ENCODE measurements at regions not wholly inside any gene's neighbourhood (a gene's known extent, or its start where the extent isn't known, plus 50 kb on each side); places are given as distances from the start of the nearest gene placed in this dataset.

- ChIA-PET CTCF (no interaction called here), POLR2A (no interaction called here)
- no peaks in the 10 kb centered on the region for H3K9me3 ChIP-seq (replicated peaks; ENCODE audit: control insufficient read depth, insufficient read depth, low read length)
- H3K36me3 ChIP-seq (ENCODE audit: control insufficient read depth in 2 of 2, extremely low read depth in 1 of 2, insufficient read depth in 2 of 2, low read length in 2 of 2), result no peaks in the 10 kb centered on the region
- no peak for DNase-seq (ENCODE audit: low read depth, low spot score)
- no peaks in the 10 kb centered on the region for H3K9me1 ChIP-seq (replicated peaks; ENCODE audit: control insufficient read depth, extremely low read depth, insufficient read depth, low read length)
- FAIRE-seq, result no peak
- no peaks in the 10 kb centered on the region for H3K79me2 ChIP-seq (ENCODE audit: control insufficient read depth, insufficient read depth, low read length)
- intact Hi-C loops (cut with micrococcal nuclease) (no loop called here), dilution Hi-C loops (cut with MboI; ENCODE audit: extremely low pct_ligation_motif_present, low sequenced_read_pairs) (no loop called here)
- H3K27me3 ChIP-seq (ENCODE audit: control insufficient read depth in 2 of 2, insufficient read depth in 2 of 2, low read length in 2 of 2), result no peaks in the 10 kb centered on the region
- H3K4me3 ChIP-seq (replicated peaks in 1 of 3; ENCODE audit: insufficient read depth in 1 of 3, low read depth in 1 of 3, low read length in 3 of 3), result no peak overlapping the region
- TF ChIP-seq MYC (IDR thresholded peaks at IDR 0.05; ENCODE audit: low read depth, low read length) (no peak), CTCF (IDR thresholded peaks at IDR 0.05; ENCODE audit: extremely low read depth in 1 of 2, insufficient read depth in 1 of 2, low read depth in 1 of 2, low read length in 2 of 2) (no peak), POLR2AphosphoS5 (IDR thresholded peaks at IDR 0.05; ENCODE audit: insufficient read depth, low read depth, low read length) (no peak), EZH2 (IDR thresholded peaks at IDR 0.05; ENCODE audit: borderline replicate concordance, low read depth, low read length, severe bottlenecking) (no peak), FOS (IDR thresholded peaks at IDR 0.05; ENCODE audit: borderline replicate concordance, insufficient read depth, low read length) (no peak), JUN (IDR thresholded peaks at IDR 0.05; ENCODE audit: borderline replicate concordance, insufficient read depth, insufficient read length, low read depth) (no peak), GATA2 (IDR thresholded peaks at IDR 0.05; ENCODE audit: insufficient read depth, insufficient read length, low read depth, low read length) (no peak), POLR2A (IDR thresholded peaks at IDR 0.05; ENCODE audit: low read depth, low read length) (no peak)
- TF ChIP-seq, protein P1, sequence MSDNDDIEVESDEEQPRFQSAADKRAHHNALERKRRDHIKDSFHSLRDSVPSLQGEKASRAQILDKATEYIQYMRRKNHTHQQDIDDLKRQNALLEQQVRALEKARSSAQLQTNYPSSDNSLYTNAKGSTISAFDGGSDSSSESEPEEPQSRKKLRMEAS (IDR thresholded peaks at IDR 0.05; ENCODE audit: insufficient read depth, insufficient read length), result no peak
- H3K4me2 ChIP-seq (ENCODE audit: insufficient read depth, low read length), result no peak overlapping the region
- no TSS peak for BruUV-seq (replicated peaks)
- H3K9ac ChIP-seq (replicated peaks; ENCODE audit: extremely low read depth, insufficient read depth, low read length), result no peak overlapping the region
- H4K20me1 ChIP-seq (replicated peaks; ENCODE audit: control insufficient read depth, extremely low read depth, insufficient read depth, low read length), result no peaks in the 10 kb centered on the region
- no peaks in the 10 kb centered on the region for H3K4me1 ChIP-seq (ENCODE audit: control insufficient read depth, extremely low read depth, insufficient read depth, low read length)
- no peak overlapping the region for H3K27ac ChIP-seq (ENCODE audit: insufficient read depth, low read depth, low read length)
- no peak overlapping the region for H2AFZ ChIP-seq (ENCODE audit: low read depth, low read length)
Measured at GRCh38 chr3:77967621-77968020, 927.7 kb downstream of the ROBO2 start.

Measured in endothelial cell of umbilical vein (primary cell).